ENCODE measurements at regions not wholly inside any gene's neighbourhood (a gene's known extent, or its start where the extent isn't known, plus 50 kb on each side); places are given as distances from the start of the nearest gene placed in this dataset.
"Not testable (repeated sequence)": the region's sequence is repeated elsewhere in the genome, so short reads cannot be mapped to it uniquely, and the experiment has no call there.

DNA sequence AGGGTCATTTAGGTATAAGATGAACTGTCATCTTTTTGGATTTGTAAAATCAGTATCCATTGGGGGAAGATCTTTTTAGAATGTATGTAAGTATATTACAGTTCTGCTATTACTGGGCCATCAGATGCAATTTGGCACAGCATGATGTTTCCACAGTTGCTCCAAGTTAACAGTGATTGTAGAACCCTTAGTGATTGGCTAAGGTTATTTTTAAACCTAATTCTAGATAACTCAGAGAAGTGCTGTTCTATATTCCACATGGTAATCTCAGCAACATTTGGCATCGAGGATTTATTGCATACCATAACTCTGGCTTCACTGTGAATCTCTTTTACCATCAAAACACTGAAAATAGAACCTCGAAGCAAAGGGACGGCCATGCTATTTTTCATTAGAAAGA, 215.7 kb upstream of the HAND2 start:
- intact Hi-C loops (cut with DNase I; ENCODE audit: low total_unique reads) = loop anchor here (5.0 kb wide), 1 partner anchor 238 kb away; no protein-coding TSS in a partner anchor
- TF ChIP-seq, protein P1, sequence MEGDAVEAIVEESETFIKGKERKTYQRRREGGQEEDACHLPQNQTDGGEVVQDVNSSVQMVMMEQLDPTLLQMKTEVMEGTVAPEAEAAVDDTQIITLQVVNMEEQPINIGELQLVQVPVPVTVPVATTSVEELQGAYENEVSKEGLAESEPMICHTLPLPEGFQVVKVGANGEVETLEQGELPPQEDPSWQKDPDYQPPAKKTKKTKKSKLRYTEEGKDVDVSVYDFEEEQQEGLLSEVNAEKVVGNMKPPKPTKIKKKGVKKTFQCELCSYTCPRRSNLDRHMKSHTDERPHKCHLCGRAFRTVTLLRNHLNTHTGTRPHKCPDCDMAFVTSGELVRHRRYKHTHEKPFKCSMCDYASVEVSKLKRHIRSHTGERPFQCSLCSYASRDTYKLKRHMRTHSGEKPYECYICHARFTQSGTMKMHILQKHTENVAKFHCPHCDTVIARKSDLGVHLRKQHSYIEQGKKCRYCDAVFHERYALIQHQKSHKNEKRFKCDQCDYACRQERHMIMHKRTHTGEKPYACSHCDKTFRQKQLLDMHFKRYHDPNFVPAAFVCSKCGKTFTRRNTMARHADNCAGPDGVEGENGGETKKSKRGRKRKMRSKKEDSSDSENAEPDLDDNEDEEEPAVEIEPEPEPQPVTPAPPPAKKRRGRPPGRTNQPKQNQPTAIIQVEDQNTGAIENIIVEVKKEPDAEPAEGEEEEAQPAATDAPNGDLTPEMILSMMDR (IDR thresholded peaks at IDR 0.05) = no peak
- Histone ChIP-seq H3K27ac (no peak overlapping the region), H3K9me3 (no peaks in the 10 kb centered on the region), H3K4me3 (no peak overlapping the region), H3K36me3 (no peaks in the 10 kb centered on the region), H3K4me1 (no peaks in the 10 kb centered on the region), H3K27me3 (no peaks in the 10 kb centered on the region)
- no peak for DNase-seq

DNA sequence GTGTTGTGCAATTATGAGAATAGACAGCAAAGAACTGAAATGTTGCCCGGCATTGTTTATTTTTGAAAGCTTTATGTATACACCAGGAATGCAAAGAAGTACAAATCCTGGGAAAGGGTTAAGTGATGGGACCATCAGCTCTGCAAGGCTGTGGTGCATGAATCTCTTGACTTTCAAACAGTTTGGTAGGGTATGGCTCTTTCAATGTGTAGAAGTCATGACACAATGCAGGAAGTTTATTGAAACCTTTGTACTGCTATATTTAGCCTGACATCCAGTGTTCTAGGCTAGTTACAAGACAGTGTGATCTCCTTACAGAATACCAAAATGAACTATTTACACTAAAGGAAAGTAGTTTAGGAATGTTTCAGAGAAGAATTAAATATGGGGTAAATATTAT, 206.8 kb upstream of the HAND2 start:
- TF ChIP-seq, protein P1 (IDR thresholded peaks at IDR 0.05) = no peak
- intact Hi-C loops (cut with DNase I; ENCODE audit: low total_unique reads) = no loop called here
- H3K27ac ChIP-seq = peak overlapping the region; percentile 51 to 67

GRCh38 chr4:173735585-173735984, 205.6 kb upstream of the HAND2 start:
- Histone ChIP-seq H3K27me3 (no peaks in the 10 kb centered on the region), H3K4me3 (peak overlapping the region; percentile 14 to 24), H3K27ac (peak overlapping the region; percentile 51 to 67), H3K36me3 (no peaks in the 10 kb centered on the region), H3K4me1 (peaks cover 0 to 44% (median 3%) of the 10 kb centered on the region in 4 donors), H3K9me3 (no peaks in the 10 kb centered on the region)
- intact Hi-C loops (cut with DNase I; ENCODE audit: low total_unique reads) = no loop called here
- TF ChIP-seq, protein P1 (IDR thresholded peaks at IDR 0.05) = no peak
- DNase-seq = peak in 1 of 2 donors; percentile 22

More for the DNA sequence above, 206.8 kb upstream of the HAND2 start:
- DNase-seq = no peak
- H3K36me3 ChIP-seq = no peaks in the 10 kb centered on the region
- no peak overlapping the region for H3K4me3 ChIP-seq
- H3K4me1 ChIP-seq = peaks cover 0 to 44% (median 3%) of the 10 kb centered on the region in 4 donors
- H3K27me3 ChIP-seq = no peaks in the 10 kb centered on the region
- no peaks in the 10 kb centered on the region for H3K9me3 ChIP-seq

DNA sequence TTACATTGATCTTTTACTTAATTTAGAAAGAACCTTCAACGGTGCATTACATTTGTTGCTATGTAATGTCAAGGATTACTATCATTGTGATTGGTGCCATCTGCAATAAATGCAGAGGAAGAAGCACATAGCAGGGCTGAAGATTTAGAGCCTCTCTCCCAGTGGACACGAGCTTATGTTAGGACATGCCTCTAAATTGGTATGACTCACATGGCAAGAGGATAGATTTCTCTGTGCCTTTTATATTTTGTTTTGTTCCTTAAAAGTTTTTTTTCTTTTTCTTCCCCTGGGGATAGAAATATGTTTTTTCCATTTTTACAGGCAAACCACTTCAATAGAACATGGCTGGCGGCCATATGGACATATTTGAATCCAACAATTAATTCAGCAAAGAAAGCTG, 205.0 kb upstream of the HAND2 start:
- Histone ChIP-seq H3K27ac (peak overlapping the region; percentile 51 to 67), H3K4me1 (peaks cover 0 to 44% (median 3%) of the 10 kb centered on the region in 4 donors), H3K27me3 (no peaks in the 10 kb centered on the region), H3K4me3 (peak overlapping the region in 1 of 2 donors; percentile 24), H3K9me3 (no peaks in the 10 kb centered on the region), H3K36me3 (no peaks in the 10 kb centered on the region)
- no peak for DNase-seq
- TF ChIP-seq, protein P1 (IDR thresholded peaks at IDR 0.05) = no peak
- intact Hi-C loops (cut with DNase I; ENCODE audit: low total_unique reads) = no loop called here

- intact Hi-C loops (cut with DNase I; ENCODE audit: low total_unique reads) = no loop called here
- Histone ChIP-seq H3K4me3 (no peak overlapping the region), H3K4me1 (peaks cover 0 to 33% (median 3%) of the 10 kb centered on the region in 4 donors), H3K36me3 (no peaks in the 10 kb centered on the region), H3K27ac (no peak overlapping the region), H3K27me3 (no peaks in the 10 kb centered on the region), H3K9me3 (peaks cover 0 to 3% (median 0%) of the 10 kb centered on the region in 3 donors)
- no peak for DNase-seq
- TF ChIP-seq, protein P1 (IDR thresholded peaks at IDR 0.05) = no peak
These were observed 201.2 kb upstream of the HAND2 start for GRCh38 chr4:173731257-173731656.

- H3K9me3 ChIP-seq = peaks cover 0 to 15% (median 12%) of the 10 kb centered on the region in 3 donors
- no peak for DNase-seq
- H3K4me3 ChIP-seq = no peak overlapping the region
- H3K36me3 ChIP-seq = no peaks in the 10 kb centered on the region
- no peaks in the 10 kb centered on the region for H3K4me1 ChIP-seq
- no peaks in the 10 kb centered on the region for H3K27me3 ChIP-seq
- H3K27ac ChIP-seq = no peak overlapping the region
- intact Hi-C loops (cut with DNase I; ENCODE audit: low total_unique reads) = no loop called here
- TF ChIP-seq, protein P1 (IDR thresholded peaks at IDR 0.05) = no peak
These were observed 192.0 kb upstream of the HAND2 start for GRCh38 chr4:173722075-173722474.

DNA sequence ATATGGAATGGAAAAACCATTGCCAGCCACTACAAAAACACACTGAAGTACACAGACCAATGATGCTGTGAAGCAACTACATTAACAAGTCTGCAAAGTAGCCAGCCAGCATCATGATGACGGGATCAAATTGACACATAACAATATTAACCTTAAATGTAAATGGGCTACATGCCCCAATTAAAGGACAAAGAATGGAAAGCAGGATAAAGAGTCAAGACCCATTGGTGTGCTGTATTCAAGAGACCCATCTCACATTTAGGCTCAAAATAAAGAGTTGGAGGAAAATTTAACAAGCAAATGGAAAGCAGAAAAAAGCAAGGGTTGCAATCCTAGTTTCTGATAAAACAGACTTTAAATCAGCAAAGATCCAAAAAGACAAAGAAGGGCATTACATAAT, 188.5 kb upstream of the HAND2 start:
- peaks cover 0 to 17% (median 3%) of the 10 kb centered on the region in 4 donors for H3K4me1 ChIP-seq
- H3K4me3 ChIP-seq; intact Hi-C loops (cut with DNase I; ENCODE audit: low total_unique reads); DNase-seq; H3K36me3 ChIP-seq; H3K27ac ChIP-seq; H3K27me3 ChIP-seq: not testable (repeated sequence)
- H3K9me3 ChIP-seq = peaks cover 0 to 19% (median 12%) of the 10 kb centered on the region in 3 donors
